ENCODE measurements at regions not wholly inside any gene's neighbourhood (a gene's known extent, or its start where the extent isn't known, plus 50 kb on each side); places are given as distances from the start of the nearest gene placed in this dataset.
"Not testable (repeated sequence)": the region's sequence is repeated elsewhere in the genome, so short reads cannot be mapped to it uniquely, and the experiment has no call there.

DNA sequence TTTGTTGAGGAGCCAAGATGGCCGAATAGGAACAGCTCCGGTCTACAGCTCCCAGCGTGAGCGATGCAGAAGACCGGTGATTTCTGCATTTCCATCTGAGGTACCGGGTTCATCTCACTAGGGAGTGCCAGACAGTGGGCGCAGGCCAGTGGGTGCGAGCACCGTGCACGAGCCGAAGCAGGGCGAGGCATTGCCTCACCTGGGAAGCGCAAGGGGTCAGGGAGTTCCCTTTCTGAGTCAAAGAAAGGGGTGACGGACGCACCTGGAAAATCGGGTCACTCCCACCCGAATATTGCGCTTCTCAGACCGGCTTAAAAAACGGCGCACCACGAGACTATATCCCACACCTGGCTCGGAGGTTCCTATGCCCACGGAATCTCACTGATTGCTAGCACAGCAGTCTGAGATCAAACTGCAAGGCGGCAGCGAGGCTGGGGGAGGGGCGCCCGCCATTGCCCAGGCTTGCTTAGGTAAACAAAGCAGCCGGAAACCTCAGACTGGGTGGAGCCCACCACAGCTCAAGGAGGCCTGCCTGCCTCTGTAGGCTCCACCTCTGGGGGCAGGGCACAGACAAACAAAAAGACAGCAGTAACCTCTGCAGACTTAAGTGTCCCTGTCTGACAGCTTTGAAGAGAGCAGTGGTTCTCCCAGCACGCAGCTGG lies 417.7 kb upstream of the POU3F2 start:
- TF ChIP-seq, protein P1, sequence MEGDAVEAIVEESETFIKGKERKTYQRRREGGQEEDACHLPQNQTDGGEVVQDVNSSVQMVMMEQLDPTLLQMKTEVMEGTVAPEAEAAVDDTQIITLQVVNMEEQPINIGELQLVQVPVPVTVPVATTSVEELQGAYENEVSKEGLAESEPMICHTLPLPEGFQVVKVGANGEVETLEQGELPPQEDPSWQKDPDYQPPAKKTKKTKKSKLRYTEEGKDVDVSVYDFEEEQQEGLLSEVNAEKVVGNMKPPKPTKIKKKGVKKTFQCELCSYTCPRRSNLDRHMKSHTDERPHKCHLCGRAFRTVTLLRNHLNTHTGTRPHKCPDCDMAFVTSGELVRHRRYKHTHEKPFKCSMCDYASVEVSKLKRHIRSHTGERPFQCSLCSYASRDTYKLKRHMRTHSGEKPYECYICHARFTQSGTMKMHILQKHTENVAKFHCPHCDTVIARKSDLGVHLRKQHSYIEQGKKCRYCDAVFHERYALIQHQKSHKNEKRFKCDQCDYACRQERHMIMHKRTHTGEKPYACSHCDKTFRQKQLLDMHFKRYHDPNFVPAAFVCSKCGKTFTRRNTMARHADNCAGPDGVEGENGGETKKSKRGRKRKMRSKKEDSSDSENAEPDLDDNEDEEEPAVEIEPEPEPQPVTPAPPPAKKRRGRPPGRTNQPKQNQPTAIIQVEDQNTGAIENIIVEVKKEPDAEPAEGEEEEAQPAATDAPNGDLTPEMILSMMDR (IDR thresholded peaks at IDR 0.05; ENCODE audit: insufficient read depth, low read length, poor library complexity, severe bottlenecking), result not testable (repeated sequence)
- not testable (repeated sequence) for TF ChIP-seq EZH2phosphoT487 (conservative IDR thresholded peaks at IDR 0.05; ENCODE audit: low read length)
